Stimulated activated CD8-positive, alpha-beta memory T cell treated with anti-CD3 and anti-CD28 coated beads, Interleukin-15, amount 100 ng/mL, for 4 hours (primary cell): ENCODE measurements at regions not wholly inside any gene's neighbourhood (a gene's known extent, or its start where the extent isn't known, plus 50 kb on each side); places are given as distances from the start of the nearest gene placed in this dataset.

Experiments used
- DNase-seq, 2 donors: peaks; one replicate each; pipeline ENCODE4 v3.0.0-alpha.2; 2020; ENCODE audit warnings: low read depth in 2 of 2

DNA sequence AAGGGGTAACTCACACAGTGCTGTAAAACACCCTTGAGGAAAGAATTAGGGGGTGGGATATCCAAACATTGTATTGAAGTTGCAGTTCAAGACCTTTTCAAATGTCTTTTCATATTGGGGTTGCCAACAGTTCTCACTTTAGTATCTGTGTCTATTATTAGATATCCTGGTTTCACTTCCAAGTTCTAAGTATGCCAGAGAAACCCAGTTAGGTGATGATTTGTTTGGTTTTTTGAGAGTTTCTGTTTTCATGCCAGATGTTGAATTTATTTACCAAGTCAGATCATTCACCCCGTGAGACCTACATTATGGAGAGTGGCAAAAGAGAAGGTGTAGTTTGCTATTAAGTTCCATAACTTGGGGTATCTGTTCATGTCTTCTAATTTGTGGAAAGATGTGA lies 64.5 kb downstream of the C9orf152 start:
- DNase-seq = no peak

DNA sequence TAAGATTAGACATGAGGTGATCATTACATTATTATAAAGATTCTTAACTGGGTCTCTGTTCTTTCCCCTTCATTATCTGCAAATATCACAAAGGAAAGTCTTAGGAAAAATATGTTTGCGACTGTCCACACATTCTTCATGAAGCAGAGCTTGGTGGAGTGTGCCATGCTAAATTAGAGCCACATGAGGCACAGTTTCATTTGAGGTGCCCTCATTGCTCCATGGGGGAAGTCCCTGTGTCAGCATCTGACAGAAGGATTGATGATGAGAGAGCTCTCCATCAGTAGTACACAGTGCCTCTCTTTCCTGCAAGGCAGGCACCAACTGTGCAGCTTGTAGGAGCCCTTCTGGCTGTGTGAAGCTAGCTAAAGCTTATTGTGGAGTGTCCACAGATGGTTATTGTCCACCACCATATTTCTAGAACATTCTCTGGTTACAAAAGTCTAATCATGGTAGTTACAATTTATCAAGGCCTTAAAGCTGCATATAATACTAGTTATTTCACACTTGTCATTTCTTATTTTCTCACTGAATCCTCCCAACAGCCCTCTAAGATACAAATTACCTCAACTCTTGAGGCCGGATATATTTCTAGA lies 63.9 kb downstream of the C9orf152 start:
- no peak for DNase-seq

- no peak for DNase-seq
These were observed 61.6 kb downstream of the C9orf152 start for GRCh38 chr9:110146373-110146772.

- no peak for DNase-seq
These were observed 59.6 kb downstream of the C9orf152 start for GRCh38 chr9:110148384-110148783.

DNA sequence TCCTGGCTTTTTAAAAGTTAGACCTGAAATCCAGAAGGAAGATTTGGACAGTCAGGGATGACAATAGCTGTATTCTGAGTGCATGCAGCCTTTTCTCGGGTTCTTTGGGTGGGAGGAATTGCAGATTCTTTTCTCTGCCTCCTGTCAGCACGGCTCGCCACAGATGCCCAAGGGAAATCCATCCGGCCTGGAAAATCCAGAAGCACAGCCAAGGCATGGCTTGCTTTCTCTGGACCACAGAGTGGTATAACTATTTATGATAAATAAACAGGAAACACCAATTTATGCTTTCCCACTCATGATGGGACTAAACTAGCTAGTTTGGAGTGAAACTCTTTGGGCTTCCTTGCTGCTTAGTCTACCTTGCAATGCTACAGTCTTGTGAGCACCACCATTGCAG lies 59.1 kb downstream of the C9orf152 start:
- no peak for DNase-seq
